K562 (cell line): ENCODE measurements at regions not wholly inside any gene's neighbourhood (a gene's known extent, or its start where the extent isn't known, plus 50 kb on each side); places are given as distances from the start of the nearest gene placed in this dataset.

ENCODE experiments used
- EHMT2 ChIP-seq: fragments of 450-650 bp; IDR thresholded peaks from 2 replicates; pipeline ENCODE4 v1.6.1; 2018; ENCODE audit warnings: antibody characterized with exemption
- HBP1 ChIP-seq: fragments of 450-650 bp; formaldehyde crosslinking; IDR thresholded peaks from 2 replicates; pipeline ENCODE4 v1.4.0; 2022; ENCODE audit warnings: missing genetic modification characterization
- KLF10 ChIP-seq: fragments of 250-450 bp; sonication (Bioruptor Pico); IDR thresholded peaks from 2 replicates; pipeline ENCODE4 v1.6.1; 2021; ENCODE audit warnings: matching md5 sums
- MEIS2 ChIP-seq: fragments of 450-650 bp; IDR thresholded peaks from 2 replicates; pipeline ENCODE4 v1.6.1; 2014; ENCODE audit warnings: mild to moderate bottlenecking; ENCODE audit not compliant: partially characterized antibody
- MTA3 ChIP-seq: fragments of 450-650 bp; formaldehyde crosslinking; IDR thresholded peaks from 2 replicates; pipeline ENCODE4 v1.6.1; 2017; ENCODE audit warnings: mild to moderate bottlenecking, borderline replicate concordance
- POLR3G ChIP-seq: IDR thresholded peaks from 2 replicates; pipeline ENCODE4 v1.6.1; 2011; ENCODE audit not compliant: insufficient read length, insufficient replicate concordance; ENCODE audit errors: extremely low read depth
- PURB ChIP-seq: sonication (generic); formaldehyde crosslinking; IDR thresholded peaks from 2 replicates; pipeline ENCODE4 v1.9.0; 2021; ENCODE audit warnings: low read depth, mild to moderate bottlenecking, missing genetic modification reagents
- SMARCC2 ChIP-seq: fragments of 450-650 bp; IDR thresholded peaks from 2 replicates; pipeline ENCODE4 v1.6.1; 2017; ENCODE audit warnings: antibody characterized with exemption, moderate library complexity, mild to moderate bottlenecking, low read depth
- SRF ChIP-seq, 2 experiments: fragments of 250-450, 450-650 bp in 1 of 2; sonication (Bioruptor Pico) in 1 of 2; sonication (generic) in 1 of 2; formaldehyde crosslinking; IDR thresholded peaks; 2 replicates each; pipeline versions ENCODE4 v1.5.0 to v1.5.1; 2020 to 2022; ENCODE audit warnings: mild to moderate bottlenecking in 1 of 2, missing genetic modification reagents in 1 of 2
- SUPT5H ChIP-seq: fragments of 450-650 bp; IDR thresholded peaks from 2 replicates; pipeline ENCODE4 v1.6.1; 2016
- TAF15 ChIP-seq: fragments of 200-400 bp; formaldehyde crosslinking; IDR thresholded peaks from 2 replicates; pipeline ENCODE4 v1.6.1; 2017; ENCODE audit warnings: mild to moderate bottlenecking, low read depth, low read length, moderate library complexity
- XRCC4 ChIP-seq: IDR thresholded peaks from one replicate; pipeline ENCODE4 v1.6.1; 2011; ENCODE audit not compliant: insufficient read depth, insufficient read length; ENCODE audit errors: extremely low read depth
- ZC3H4 ChIP-seq: sonication (generic); formaldehyde crosslinking; IDR thresholded peaks from 2 replicates; pipeline ENCODE4 v1.9.0; 2021; ENCODE audit warnings: missing genetic modification reagents, borderline replicate concordance
- ZNF253 ChIP-seq: fragments of 250-450 bp; sonication (Bioruptor Pico); conservative IDR thresholded peaks from 2 replicates; pipeline ENCODE4 v1.6.1; 2021; ENCODE audit warnings: mild to moderate bottlenecking
- ZNF77 ChIP-seq: fragments of 250-450 bp; sonication (Bioruptor Pico); IDR thresholded peaks from 2 replicates; pipeline ENCODE4 v1.5.0; 2020
- TF ChIP-seq, protein P1 (sequence below): fragments of 450-650 bp; IDR thresholded peaks from 2 replicates; pipeline ENCODE4 v1.6.1; 2016; ENCODE audit warnings: mild to moderate bottlenecking, moderate library complexity

DNA sequence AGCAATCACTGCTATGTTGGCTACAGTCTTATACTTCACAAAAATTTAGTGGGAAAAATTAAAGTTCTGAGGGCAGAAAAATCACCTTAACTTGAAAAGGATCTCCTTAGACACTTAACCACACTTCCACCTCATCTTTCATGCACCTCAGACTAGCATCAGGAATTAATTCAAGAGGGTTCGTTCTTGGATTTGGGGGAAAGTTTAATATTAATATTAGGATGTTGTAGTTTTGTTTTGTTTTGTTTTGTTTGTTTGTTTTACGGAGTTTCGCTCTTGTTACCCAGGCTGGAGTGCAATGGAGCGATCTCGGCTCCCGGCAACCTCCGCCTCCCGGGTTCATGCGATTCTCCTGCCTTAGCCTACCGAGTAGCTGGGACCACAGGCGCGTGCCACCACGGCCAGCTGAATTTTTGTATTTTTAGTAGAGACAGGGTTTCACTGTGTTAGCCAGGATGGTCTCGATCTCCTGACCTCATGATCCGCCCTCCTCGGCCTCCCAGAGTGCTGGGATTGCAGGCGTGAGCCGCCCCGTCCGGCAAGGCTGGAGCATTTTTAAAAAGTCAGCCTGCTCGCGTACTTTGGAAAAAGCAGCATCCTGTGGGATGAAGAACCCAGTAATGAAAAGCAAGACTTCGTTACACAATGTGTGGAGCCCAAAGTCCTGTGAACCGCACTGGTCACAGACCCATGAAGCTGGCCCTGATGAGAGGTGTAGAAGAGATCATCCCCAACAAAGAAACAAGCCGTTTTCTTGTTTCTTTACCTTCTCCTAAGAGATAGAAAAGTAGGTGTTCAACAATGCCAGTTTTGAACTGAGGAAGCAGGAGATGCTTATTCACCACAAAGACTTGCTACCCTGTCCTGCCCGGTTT lies 194.9 kb downstream of the GPX5 start (continued):
- TF ChIP-seq KLF10 (CRISPR knock-in tag): peak; percentile 92
- TF ChIP-seq ZC3H4 (CRISPR knock-in tag): no peak
- TF ChIP-seq, protein P1, sequence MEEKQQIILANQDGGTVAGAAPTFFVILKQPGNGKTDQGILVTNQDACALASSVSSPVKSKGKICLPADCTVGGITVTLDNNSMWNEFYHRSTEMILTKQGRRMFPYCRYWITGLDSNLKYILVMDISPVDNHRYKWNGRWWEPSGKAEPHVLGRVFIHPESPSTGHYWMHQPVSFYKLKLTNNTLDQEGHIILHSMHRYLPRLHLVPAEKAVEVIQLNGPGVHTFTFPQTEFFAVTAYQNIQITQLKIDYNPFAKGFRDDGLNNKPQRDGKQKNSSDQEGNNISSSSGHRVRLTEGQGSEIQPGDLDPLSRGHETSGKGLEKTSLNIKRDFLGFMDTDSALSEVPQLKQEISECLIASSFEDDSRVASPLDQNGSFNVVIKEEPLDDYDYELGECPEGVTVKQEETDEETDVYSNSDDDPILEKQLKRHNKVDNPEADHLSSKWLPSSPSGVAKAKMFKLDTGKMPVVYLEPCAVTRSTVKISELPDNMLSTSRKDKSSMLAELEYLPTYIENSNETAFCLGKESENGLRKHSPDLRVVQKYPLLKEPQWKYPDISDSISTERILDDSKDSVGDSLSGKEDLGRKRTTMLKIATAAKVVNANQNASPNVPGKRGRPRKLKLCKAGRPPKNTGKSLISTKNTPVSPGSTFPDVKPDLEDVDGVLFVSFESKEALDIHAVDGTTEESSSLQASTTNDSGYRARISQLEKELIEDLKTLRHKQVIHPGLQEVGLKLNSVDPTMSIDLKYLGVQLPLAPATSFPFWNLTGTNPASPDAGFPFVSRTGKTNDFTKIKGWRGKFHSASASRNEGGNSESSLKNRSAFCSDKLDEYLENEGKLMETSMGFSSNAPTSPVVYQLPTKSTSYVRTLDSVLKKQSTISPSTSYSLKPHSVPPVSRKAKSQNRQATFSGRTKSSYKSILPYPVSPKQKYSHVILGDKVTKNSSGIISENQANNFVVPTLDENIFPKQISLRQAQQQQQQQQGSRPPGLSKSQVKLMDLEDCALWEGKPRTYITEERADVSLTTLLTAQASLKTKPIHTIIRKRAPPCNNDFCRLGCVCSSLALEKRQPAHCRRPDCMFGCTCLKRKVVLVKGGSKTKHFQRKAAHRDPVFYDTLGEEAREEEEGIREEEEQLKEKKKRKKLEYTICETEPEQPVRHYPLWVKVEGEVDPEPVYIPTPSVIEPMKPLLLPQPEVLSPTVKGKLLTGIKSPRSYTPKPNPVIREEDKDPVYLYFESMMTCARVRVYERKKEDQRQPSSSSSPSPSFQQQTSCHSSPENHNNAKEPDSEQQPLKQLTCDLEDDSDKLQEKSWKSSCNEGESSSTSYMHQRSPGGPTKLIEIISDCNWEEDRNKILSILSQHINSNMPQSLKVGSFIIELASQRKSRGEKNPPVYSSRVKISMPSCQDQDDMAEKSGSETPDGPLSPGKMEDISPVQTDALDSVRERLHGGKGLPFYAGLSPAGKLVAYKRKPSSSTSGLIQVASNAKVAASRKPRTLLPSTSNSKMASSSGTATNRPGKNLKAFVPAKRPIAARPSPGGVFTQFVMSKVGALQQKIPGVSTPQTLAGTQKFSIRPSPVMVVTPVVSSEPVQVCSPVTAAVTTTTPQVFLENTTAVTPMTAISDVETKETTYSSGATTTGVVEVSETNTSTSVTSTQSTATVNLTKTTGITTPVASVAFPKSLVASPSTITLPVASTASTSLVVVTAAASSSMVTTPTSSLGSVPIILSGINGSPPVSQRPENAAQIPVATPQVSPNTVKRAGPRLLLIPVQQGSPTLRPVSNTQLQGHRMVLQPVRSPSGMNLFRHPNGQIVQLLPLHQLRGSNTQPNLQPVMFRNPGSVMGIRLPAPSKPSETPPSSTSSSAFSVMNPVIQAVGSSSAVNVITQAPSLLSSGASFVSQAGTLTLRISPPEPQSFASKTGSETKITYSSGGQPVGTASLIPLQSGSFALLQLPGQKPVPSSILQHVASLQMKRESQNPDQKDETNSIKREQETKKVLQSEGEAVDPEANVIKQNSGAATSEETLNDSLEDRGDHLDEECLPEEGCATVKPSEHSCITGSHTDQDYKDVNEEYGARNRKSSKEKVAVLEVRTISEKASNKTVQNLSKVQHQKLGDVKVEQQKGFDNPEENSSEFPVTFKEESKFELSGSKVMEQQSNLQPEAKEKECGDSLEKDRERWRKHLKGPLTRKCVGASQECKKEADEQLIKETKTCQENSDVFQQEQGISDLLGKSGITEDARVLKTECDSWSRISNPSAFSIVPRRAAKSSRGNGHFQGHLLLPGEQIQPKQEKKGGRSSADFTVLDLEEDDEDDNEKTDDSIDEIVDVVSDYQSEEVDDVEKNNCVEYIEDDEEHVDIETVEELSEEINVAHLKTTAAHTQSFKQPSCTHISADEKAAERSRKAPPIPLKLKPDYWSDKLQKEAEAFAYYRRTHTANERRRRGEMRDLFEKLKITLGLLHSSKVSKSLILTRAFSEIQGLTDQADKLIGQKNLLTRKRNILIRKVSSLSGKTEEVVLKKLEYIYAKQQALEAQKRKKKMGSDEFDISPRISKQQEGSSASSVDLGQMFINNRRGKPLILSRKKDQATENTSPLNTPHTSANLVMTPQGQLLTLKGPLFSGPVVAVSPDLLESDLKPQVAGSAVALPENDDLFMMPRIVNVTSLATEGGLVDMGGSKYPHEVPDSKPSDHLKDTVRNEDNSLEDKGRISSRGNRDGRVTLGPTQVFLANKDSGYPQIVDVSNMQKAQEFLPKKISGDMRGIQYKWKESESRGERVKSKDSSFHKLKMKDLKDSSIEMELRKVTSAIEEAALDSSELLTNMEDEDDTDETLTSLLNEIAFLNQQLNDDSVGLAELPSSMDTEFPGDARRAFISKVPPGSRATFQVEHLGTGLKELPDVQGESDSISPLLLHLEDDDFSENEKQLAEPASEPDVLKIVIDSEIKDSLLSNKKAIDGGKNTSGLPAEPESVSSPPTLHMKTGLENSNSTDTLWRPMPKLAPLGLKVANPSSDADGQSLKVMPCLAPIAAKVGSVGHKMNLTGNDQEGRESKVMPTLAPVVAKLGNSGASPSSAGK: no peak
- no peak for TF ChIP-seq SMARCC2
- peak; percentile 89 for TF ChIP-seq ZNF253 (CRISPR knock-in tag)
- no peak for TF ChIP-seq PURB (CRISPR knock-in tag)
- no peak for TF ChIP-seq MEIS2
- peak; percentile 97 for TF ChIP-seq SUPT5H
- TF ChIP-seq SRF (CRISPR knock-in tag; IDR thresholded peaks at IDR 0.05): peak in 1 of 2 experiments; percentile 20; a peak in 1 of 4 replicates
- TF ChIP-seq MTA3: 0 out of 2 replicates have a peak, but pooled peaks have one; percentile 60
- TF ChIP-seq HBP1 (CRISPR knock-in tag): peak; percentile 98
- no peak for TF ChIP-seq TAF15
- no peak for TF ChIP-seq POLR3G
- TF ChIP-seq XRCC4: no peak
- TF ChIP-seq EHMT2: no peak
- TF ChIP-seq ZNF77: no peak
